RCC 7860 (cell line): ENCODE measurements at regions not wholly inside any gene's neighbourhood (a gene's known extent, or its start where the extent isn't known, plus 50 kb on each side); places are given as distances from the start of the nearest gene placed in this dataset.

Source experiments
- DNase-seq: peaks from one replicate; pipeline ENCODE4 v3.0.0-alpha.2; 2015; ENCODE audit warnings: low spot score
- FAIRE-seq: peaks from 2 replicates; lab custom pipeline; 2012; peaks lifted over from hg19 to GRCh38; lab: Jason Lieb, UNC

GRCh38 chr3:130259166-130259874, 86.2 kb upstream of the COL6A5 start:
- FAIRE-seq (no peak), DNase-seq (no peak)

GRCh38 chr3:130260918-130261317, 84.6 kb upstream of the COL6A5 start:
- DNase-seq, result no peak
- FAIRE-seq, result no peak

GRCh38 chr3:130263708-130264107, 81.8 kb upstream of the COL6A5 start:
- DNase-seq, result no peak
- no peak for FAIRE-seq

GRCh38 chr3:130266817-130267216, 78.7 kb upstream of the COL6A5 start:
- FAIRE-seq, result no peak
- DNase-seq, result no peak

- FAIRE-seq, result peak; percentile 30
- DNase-seq, result peak; percentile 39
Observed at GRCh38 chr3:130276203-130276803, 69.2 kb upstream of the COL6A5 start.

DNA sequence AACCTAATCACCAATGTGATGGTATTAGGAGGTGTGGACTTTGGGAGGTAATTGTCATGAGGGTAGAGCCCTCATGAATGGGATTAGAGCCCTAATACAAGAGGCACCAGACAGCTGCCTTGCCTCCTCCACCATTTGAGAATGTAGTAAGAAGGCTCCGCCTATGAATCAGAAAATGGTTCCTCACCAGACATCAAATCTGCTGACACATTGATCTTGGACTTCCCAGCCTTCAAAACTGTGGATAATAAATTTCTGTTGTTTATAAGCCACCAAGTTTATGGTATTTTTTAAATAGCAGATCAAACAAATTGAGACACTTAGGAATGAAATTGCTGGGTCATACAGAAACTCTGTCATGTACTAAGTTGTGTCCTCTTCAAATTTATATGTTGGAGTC, 56.8 kb upstream of the COL6A5 start:
- no peak for DNase-seq
- FAIRE-seq, result no peak

GRCh38 chr3:130291148-130291547, 54.3 kb upstream of the COL6A5 start:
- FAIRE-seq (no peak), DNase-seq (no peak)

- FAIRE-seq (no peak), DNase-seq (no peak)
Observed at GRCh38 chr3:130293247-130293646, 52.2 kb upstream of the COL6A5 start.
